HCEC 1CT (cell line): ENCODE measurements at regions not wholly inside any gene's neighbourhood (a gene's known extent, or its start where the extent isn't known, plus 50 kb on each side); places are given as distances from the start of the nearest gene placed in this dataset.

ENCODE experiments used
- DNase-seq: peaks from one replicate; pipeline ENCODE4 v3.0.0-alpha.2; 2017

GRCh38 chr5:103375350-103375749 lies 116.8 kb downstream of the MACIR start:
- DNase-seq: peak; percentile 63

GRCh38 chr5:103374473-103374963 lies 116.0 kb downstream of the MACIR start:
- DNase-seq: no peak

GRCh38 chr5:103373597-103374472 lies 115.3 kb downstream of the MACIR start:
- no peak for DNase-seq

GRCh38 chr5:103371046-103371607 lies 112.6 kb downstream of the MACIR start:
- DNase-seq: no peak

GRCh38 chr5:103369125-103370120 lies 110.9 kb downstream of the MACIR start:
- DNase-seq: no peak

GRCh38 chr5:103367702-103368101 lies 109.1 kb downstream of the MACIR start:
- DNase-seq: no peak

GRCh38 chr5:103366918-103367549 lies 108.5 kb downstream of the MACIR start:
- no peak for DNase-seq

GRCh38 chr5:103364074-103364473 lies 105.5 kb downstream of the MACIR start:
- DNase-seq: peak; percentile 44

- DNase-seq: peak; percentile 77
Observed at GRCh38 chr5:103362211-103362610, 103.6 kb downstream of the MACIR start.

- no peak for DNase-seq
Observed at GRCh38 chr5:103360475-103360874, 101.9 kb downstream of the MACIR start.

GRCh38 chr5:103358305-103358995 lies 99.9 kb downstream of the MACIR start:
- no peak for DNase-seq

- no peak for DNase-seq
Observed at GRCh38 chr5:103357636-103358035, 99.1 kb downstream of the MACIR start.

GRCh38 chr5:103356350-103357091 lies 98.0 kb downstream of the MACIR start:
- DNase-seq: peak; percentile 17

GRCh38 chr5:103355579-103355978 lies 97.0 kb downstream of the MACIR start:
- no peak for DNase-seq

GRCh38 chr5:103354446-103354845 lies 95.9 kb downstream of the MACIR start:
- no peak for DNase-seq

GRCh38 chr5:103353581-103353980 lies 95.0 kb downstream of the MACIR start:
- no peak for DNase-seq

GRCh38 chr5:103347716-103348423 lies 89.3 kb downstream of the MACIR start:
- DNase-seq: no peak

- DNase-seq: no peak
Observed at GRCh38 chr5:103346162-103346748, 87.7 kb downstream of the MACIR start.

GRCh38 chr5:103345461-103345860 lies 86.9 kb downstream of the MACIR start:
- no peak for DNase-seq
